ENCODE measurements at regions not wholly inside any gene's neighbourhood (a gene's known extent, or its start where the extent isn't known, plus 50 kb on each side); places are given as distances from the start of the nearest gene placed in this dataset.

- Mint-ChIP-seq H3K4me1 (ENCODE audit: low read depth) (peaks cover 26% of the 10 kb centered on the region), H3K27ac (no peak overlapping the region), H3K9me3 (ENCODE audit: low read depth) (peaks cover 12% of the 10 kb centered on the region), H3K4me3 (no peak overlapping the region), H3K27me3 (peaks cover 4% of the 10 kb centered on the region), H3K36me3 (peaks cover 11% of the 10 kb centered on the region)
Measured at GRCh38 chr21:35426897-35427296, 377.8 kb upstream of the RUNX1 start.

GRCh38 chr21:35426469-35426868, 377.4 kb upstream of the RUNX1 start:
- Mint-ChIP-seq H3K9me3 (ENCODE audit: low read depth) (peaks cover 14% of the 10 kb centered on the region), H3K27me3 (peaks cover 4% of the 10 kb centered on the region), H3K4me1 (ENCODE audit: low read depth) (peaks cover 26% of the 10 kb centered on the region), H3K27ac (no peak overlapping the region), H3K4me3 (no peak overlapping the region), H3K36me3 (peaks cover 11% of the 10 kb centered on the region)

- H3K9me3 Mint-ChIP-seq (ENCODE audit: low read depth), result peaks cover 14% of the 10 kb centered on the region
- H3K4me3 Mint-ChIP-seq, result no peak overlapping the region
- peaks cover 4% of the 10 kb centered on the region for H3K27me3 Mint-ChIP-seq
- no peak overlapping the region for H3K27ac Mint-ChIP-seq
- peaks cover 10% of the 10 kb centered on the region for H3K36me3 Mint-ChIP-seq
- peaks cover 26% of the 10 kb centered on the region for H3K4me1 Mint-ChIP-seq (ENCODE audit: low read depth)
Measured at GRCh38 chr21:35424122-35424521, 375.0 kb upstream of the RUNX1 start.

- peaks cover 14% of the 10 kb centered on the region for H3K9me3 Mint-ChIP-seq (ENCODE audit: low read depth)
- H3K27me3 Mint-ChIP-seq, result peaks cover 4% of the 10 kb centered on the region
- no peak overlapping the region for H3K4me3 Mint-ChIP-seq
- H3K4me1 Mint-ChIP-seq (ENCODE audit: low read depth), result peaks cover 22% of the 10 kb centered on the region
- no peak overlapping the region for H3K27ac Mint-ChIP-seq
- H3K36me3 Mint-ChIP-seq, result peaks cover 10% of the 10 kb centered on the region
Measured at GRCh38 chr21:35423709-35424108, 374.6 kb upstream of the RUNX1 start.

- H3K27me3 Mint-ChIP-seq, result peaks cover 2% of the 10 kb centered on the region
- no peak overlapping the region for H3K27ac Mint-ChIP-seq
- no peak overlapping the region for H3K4me3 Mint-ChIP-seq
- H3K36me3 Mint-ChIP-seq, result peaks cover 10% of the 10 kb centered on the region
- peaks cover 14% of the 10 kb centered on the region for H3K9me3 Mint-ChIP-seq (ENCODE audit: low read depth)
- H3K4me1 Mint-ChIP-seq (ENCODE audit: low read depth), result peaks cover 6% of the 10 kb centered on the region
Measured at GRCh38 chr21:35422011-35422410, 372.9 kb upstream of the RUNX1 start.

- Mint-ChIP-seq H3K27ac (no peak overlapping the region), H3K36me3 (peaks cover 10% of the 10 kb centered on the region), H3K4me1 (ENCODE audit: low read depth) (no peaks in the 10 kb centered on the region), H3K9me3 (ENCODE audit: low read depth) (peaks cover 14% of the 10 kb centered on the region), H3K27me3 (peaks cover 2% of the 10 kb centered on the region), H3K4me3 (no peak overlapping the region)
Measured at GRCh38 chr21:35421221-35421620, 372.1 kb upstream of the RUNX1 start.

- Mint-ChIP-seq H3K36me3 (peaks cover 10% of the 10 kb centered on the region), H3K4me3 (no peak overlapping the region)
Measured at GRCh38 chr21:35420656-35421055, 371.6 kb upstream of the RUNX1 start.

GRCh38 chr21:35417762-35418161, 368.7 kb upstream of the RUNX1 start:
- H3K27me3 Mint-ChIP-seq, result peaks cover under 1% of the 10 kb centered on the region
- H3K9me3 Mint-ChIP-seq (ENCODE audit: low read depth), result peaks cover 14% of the 10 kb centered on the region
- H3K4me1 Mint-ChIP-seq (ENCODE audit: low read depth), result no peaks in the 10 kb centered on the region
- no peak overlapping the region for H3K27ac Mint-ChIP-seq
- H3K36me3 Mint-ChIP-seq, result peaks cover 10% of the 10 kb centered on the region
- H3K4me3 Mint-ChIP-seq, result no peak overlapping the region

More at GRCh38 chr21:35420656-35421055, 371.6 kb upstream of the RUNX1 start:
- Mint-ChIP-seq H3K4me1 (ENCODE audit: low read depth) (no peaks in the 10 kb centered on the region), H3K27ac (no peak overlapping the region), H3K9me3 (ENCODE audit: low read depth) (peaks cover 14% of the 10 kb centered on the region), H3K27me3 (peaks cover 2% of the 10 kb centered on the region)

- Mint-ChIP-seq H3K27me3 (peaks cover 3% of the 10 kb centered on the region), H3K4me3 (no peak overlapping the region), H3K36me3 (peaks cover 7% of the 10 kb centered on the region), H3K9me3 (ENCODE audit: low read depth) (peaks cover 9% of the 10 kb centered on the region), H3K4me1 (ENCODE audit: low read depth) (no peaks in the 10 kb centered on the region), H3K27ac (no peak overlapping the region)
Measured at GRCh38 chr21:35416866-35417489, 367.9 kb upstream of the RUNX1 start.

GRCh38 chr21:35414507-35415139, 365.5 kb upstream of the RUNX1 start:
- Mint-ChIP-seq H3K36me3 (no peaks in the 10 kb centered on the region), H3K27ac (no peak overlapping the region), H3K9me3 (ENCODE audit: low read depth) (no peaks in the 10 kb centered on the region), H3K27me3 (peaks cover 5% of the 10 kb centered on the region), H3K4me1 (ENCODE audit: low read depth) (no peaks in the 10 kb centered on the region), H3K4me3 (no peak overlapping the region)

GRCh38 chr21:35414056-35414455, 365.0 kb upstream of the RUNX1 start:
- Mint-ChIP-seq H3K4me3 (no peak overlapping the region), H3K27ac (no peak overlapping the region), H3K9me3 (ENCODE audit: low read depth) (no peaks in the 10 kb centered on the region), H3K27me3 (peaks cover 5% of the 10 kb centered on the region), H3K4me1 (ENCODE audit: low read depth) (no peaks in the 10 kb centered on the region), H3K36me3 (no peaks in the 10 kb centered on the region)

- Mint-ChIP-seq H3K27me3 (peaks cover 5% of the 10 kb centered on the region), H3K4me1 (ENCODE audit: low read depth) (no peaks in the 10 kb centered on the region), H3K9me3 (ENCODE audit: low read depth) (no peaks in the 10 kb centered on the region), H3K36me3 (no peaks in the 10 kb centered on the region), H3K4me3 (no peak overlapping the region), H3K27ac (no peak overlapping the region)
Measured at GRCh38 chr21:35412231-35412630, 363.1 kb upstream of the RUNX1 start.

- Mint-ChIP-seq H3K27ac (no peak overlapping the region), H3K4me1 (ENCODE audit: low read depth) (no peaks in the 10 kb centered on the region), H3K9me3 (ENCODE audit: low read depth) (no peaks in the 10 kb centered on the region), H3K27me3 (peaks cover 5% of the 10 kb centered on the region), H3K4me3 (no peak overlapping the region), H3K36me3 (no peaks in the 10 kb centered on the region)
Measured at GRCh38 chr21:35411434-35411833, 362.3 kb upstream of the RUNX1 start.

GRCh38 chr21:35410656-35411055, 361.6 kb upstream of the RUNX1 start:
- Mint-ChIP-seq H3K4me3 (no peak overlapping the region), H3K4me1 (ENCODE audit: low read depth) (no peaks in the 10 kb centered on the region), H3K36me3 (no peaks in the 10 kb centered on the region), H3K9me3 (ENCODE audit: low read depth) (no peaks in the 10 kb centered on the region), H3K27ac (no peak overlapping the region), H3K27me3 (peaks cover 5% of the 10 kb centered on the region)

GRCh38 chr21:35410123-35410522, 361.0 kb upstream of the RUNX1 start:
- no peaks in the 10 kb centered on the region for H3K4me1 Mint-ChIP-seq (ENCODE audit: low read depth)
- H3K36me3 Mint-ChIP-seq, result no peaks in the 10 kb centered on the region
- H3K4me3 Mint-ChIP-seq, result no peak overlapping the region
- no peaks in the 10 kb centered on the region for H3K9me3 Mint-ChIP-seq (ENCODE audit: low read depth)
- no peak overlapping the region for H3K27ac Mint-ChIP-seq
- H3K27me3 Mint-ChIP-seq, result peaks cover 5% of the 10 kb centered on the region

GRCh38 chr21:35408401-35408800, 359.3 kb upstream of the RUNX1 start:
- Mint-ChIP-seq H3K4me1 (ENCODE audit: low read depth) (no peaks in the 10 kb centered on the region), H3K36me3 (no peaks in the 10 kb centered on the region), H3K4me3 (no peak overlapping the region), H3K27me3 (peaks cover 5% of the 10 kb centered on the region), H3K9me3 (ENCODE audit: low read depth) (no peaks in the 10 kb centered on the region), H3K27ac (no peak overlapping the region)

Data from activated naive CD8-positive, alpha-beta T cell (primary cell).